HT-29 (cell line): ENCODE measurements at regions not wholly inside any gene's neighbourhood (a gene's known extent, or its start where the extent isn't known, plus 50 kb on each side); places are given as distances from the start of the nearest gene placed in this dataset.

Experiments used
- DNase-seq: peaks from one replicate; pipeline ENCODE4 v3.0.0-alpha.2; 2015; ENCODE audit warnings: low spot score

DNA sequence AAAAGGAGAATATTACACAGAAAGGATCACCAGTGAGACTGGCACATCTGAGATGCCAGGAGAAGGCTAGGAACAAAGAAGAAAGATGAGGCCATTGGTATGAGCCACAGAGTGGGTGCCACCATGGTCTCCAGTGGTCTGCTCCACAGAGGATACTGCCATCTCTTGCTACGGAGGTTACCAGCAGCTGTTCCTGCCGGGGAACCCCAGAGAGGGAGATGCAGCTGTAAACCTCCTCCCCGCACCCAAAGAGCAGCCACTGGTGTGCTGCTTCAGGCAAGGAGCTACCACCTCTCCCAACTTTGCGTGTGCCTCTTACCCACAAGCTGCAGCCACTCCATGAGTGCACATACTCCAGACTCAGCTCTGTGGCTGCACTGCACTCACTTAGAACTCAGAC, 201.5 kb upstream of the RTL1 start:
- DNase-seq, result no peak

DNA sequence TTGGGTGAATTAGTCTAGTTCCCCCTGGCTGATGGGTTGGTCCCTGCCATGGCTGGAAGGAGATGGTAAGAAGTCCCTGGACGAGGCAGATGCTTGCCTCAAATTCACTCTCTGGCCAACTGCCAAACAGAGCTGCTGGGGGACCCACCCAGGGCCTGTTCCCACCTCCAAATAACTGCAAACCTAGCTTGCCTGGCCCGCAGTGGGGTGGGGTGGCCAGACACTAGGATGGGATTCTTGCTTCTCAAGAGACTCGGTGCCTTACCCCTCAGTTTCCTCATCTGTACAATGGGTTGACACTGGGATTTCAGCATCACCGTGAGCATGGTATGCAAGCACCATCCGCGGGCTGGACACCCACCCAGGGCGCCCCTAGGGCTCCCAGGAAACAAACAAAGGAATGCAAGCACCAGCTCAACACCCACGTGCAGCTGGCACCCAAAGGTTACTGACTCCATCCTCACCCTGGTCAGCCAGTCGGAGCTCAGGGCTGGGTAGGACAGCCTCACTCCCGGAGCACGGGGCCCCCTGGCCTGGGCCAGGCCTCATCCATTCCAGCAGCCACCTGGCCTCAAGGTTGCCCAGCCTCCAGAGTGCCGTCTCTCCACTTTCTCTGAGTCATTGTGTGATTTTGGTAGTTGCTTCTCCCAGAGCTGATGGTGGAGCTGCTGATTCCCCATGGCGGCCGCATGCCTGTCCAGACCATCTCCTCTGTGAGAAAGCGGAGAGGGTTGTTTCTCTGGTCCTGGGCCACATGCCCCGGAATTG, 205.2 kb upstream of the RTL1 start:
- DNase-seq, result no peak

DNA sequence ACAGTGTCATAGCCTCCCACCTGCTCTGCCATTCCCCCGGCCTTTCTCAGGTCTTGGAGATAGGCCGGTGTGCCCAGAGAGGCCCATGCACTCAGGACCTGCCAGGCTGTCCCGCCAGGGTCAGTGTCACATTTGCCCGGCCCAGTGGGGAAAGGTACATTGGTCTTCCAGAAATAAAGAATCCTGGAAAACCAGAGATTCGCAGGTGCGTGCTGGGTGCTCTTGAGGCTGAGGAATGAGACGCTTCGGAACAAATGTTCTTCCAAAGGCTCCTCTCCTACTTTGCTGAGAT, 205.8 kb upstream of the RTL1 start:
- DNase-seq, result no peak

DNA sequence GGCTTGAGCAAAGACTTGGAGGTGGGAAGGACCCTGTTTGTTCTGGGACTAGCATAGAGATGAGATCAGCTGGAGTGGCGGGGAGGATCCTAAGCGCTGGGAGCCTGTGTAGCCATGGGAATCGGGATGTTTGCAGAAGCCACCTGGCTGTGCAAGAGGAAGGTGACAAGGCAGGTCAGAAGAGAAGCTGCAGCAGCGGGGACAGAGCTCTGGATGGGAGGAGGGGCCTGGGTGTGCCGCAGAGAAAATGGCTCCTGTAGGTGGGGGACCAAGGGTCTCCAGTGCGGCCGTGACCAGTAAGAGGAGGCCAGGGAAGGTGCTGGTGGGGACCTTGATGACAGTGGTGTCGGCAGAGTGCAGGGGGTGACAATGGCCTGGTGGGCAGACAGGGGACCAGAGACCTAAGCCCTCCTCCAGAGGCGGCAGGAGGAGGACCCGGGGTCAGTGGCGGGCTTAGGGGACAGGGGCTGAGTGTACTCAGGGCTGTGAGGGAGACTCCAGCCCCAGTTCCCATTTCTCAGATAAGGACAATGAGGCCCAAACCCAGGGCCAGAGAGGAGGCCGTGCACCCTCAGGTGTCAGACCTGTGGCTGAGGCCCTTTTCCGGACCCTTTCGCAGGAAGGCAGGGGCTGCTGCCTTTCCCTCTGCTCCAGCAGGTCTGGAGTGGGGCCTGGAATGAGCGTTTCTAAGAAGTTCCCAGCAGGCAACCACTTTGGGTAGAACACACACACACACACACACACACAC, 206.6 kb upstream of the RTL1 start:
- no peak for DNase-seq

DNA sequence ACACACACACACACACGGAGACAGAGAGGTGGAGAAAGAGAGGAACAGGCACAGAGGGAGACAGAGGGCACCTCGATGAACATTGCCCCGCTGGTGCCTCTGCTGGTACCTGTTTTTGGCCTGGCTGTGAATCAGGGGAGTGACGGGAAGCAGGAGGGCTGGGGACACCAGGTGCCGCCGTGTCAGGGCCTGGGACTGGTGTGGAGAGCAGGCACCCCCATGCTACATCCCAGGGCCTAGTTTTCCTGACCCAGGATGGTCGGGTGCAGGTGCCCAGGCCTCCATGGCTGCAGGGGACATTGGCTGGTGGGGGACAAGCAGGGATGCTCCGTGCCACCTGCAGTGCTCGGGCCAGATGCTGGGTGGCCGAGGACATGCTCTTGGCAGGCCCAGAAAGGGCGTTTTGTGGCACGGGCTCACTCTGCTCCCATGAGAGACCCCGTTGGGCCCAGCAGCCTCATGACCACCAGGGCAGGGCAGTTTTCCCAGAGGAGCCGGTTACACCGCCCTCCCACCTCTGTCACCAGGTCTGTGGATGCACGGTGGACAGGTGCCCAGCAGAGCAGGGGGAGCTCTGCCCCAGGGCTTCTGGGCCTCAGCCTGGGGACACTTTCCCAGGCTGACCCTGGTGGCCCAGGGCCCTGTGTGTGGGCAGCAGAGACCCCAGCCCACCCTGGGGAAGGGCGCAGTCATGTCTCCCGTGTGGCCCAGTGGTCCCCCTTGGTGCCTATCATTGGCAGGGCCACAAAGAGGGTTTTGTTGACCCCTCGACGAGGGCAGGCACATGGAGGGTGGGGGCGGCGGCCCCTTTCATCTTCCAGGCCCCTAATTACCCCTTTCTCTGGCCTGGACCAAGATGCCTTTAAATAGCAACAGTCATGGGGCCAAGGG, 207.5 kb upstream of the RTL1 start:
- peak; percentile 0 for DNase-seq

DNA sequence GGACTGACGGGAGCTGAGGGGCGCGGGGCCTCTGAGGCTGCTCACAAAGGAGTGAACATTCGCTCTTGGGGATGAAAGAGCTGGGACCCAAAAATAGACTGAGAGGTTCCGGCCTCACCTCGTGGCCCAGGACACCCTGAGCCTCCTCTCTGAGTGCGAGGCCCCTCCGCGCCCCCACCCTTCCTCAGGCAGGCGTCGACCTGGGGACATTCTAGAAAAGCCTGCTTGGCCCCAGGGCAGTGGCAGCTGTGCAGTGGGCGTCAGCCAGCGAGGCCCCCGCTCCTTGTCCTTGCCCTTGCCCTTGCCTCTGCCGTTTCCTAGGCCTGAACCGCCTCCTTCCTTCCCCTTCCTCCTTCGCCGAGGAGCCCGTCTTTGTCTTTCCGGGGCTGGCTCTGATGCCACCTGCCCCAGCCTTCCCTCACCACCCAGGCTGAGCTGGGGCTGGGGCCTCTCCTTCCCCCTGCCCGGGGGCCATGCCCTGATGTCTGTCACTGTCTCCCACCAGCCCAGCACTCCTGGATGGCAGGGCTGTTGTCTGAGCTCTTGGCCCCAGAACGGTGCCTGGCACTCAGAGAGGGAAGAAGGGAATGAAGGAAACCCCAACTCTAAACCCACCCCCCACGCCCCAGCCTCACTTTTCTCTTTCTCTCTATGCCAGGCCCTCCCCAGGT, 208.2 kb upstream of the RTL1 start:
- no peak for DNase-seq

DNA sequence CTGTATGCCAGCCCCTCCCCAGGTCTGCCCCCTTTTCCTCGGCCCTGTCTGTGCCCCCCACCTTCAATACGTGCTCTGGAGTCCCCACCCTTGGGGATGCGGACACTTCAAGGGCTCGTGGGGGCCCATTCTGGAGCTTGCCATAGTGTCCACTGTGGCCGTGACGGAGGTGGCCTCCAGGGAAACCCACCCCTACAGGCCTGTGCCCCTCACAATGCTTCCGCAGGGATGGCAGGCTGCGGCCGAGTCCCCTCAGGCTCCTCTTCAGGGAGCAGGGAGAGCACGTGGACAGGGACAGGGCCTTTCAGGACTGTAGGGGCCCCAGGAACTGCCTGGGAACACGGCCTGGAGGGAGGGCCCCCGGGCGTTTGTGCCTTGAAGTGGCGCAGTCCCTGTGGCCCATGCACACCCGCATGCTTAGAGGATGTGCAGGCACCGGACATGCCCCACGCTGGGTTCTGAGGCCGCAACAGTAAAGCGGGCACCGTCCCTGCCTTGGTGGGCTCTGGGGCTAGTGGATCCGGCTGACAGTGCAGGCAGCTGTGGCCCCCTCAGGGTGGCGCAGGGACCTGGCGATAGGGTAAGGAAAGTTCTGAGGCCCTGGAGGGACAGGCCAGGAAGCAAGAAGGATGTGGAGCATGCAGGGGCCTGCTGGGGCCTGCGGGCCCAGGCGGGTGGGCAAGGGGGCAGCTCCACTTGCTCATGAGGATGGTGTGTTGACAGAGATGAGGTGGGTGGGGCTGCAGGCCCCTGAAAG, 209.0 kb upstream of the RTL1 start:
- DNase-seq, result no peak

DNA sequence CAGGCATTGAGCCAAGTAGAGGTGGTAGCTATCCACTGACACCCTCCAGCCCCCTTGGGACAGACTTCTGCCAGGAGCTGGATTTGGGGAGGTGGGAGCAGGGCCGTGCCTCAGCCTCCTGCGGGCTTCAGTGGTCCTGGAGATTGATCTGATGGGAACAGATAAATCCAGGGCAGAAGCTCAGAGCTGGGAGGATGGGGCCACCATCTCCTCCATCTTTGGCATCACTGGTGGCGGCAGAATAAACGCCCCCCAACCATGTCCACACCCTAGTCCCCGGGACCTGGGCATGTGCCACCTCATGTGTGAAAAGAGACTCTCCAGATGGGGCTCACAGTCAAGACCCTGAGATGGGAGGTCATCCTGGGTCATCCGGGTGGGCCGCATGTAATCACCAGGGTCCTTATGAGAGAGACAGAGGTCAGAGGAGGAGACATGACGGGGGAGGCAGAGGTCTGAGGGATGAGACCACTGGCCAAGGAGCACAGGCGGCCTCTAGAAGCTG, 209.6 kb upstream of the RTL1 start:
- no peak for DNase-seq

DNA sequence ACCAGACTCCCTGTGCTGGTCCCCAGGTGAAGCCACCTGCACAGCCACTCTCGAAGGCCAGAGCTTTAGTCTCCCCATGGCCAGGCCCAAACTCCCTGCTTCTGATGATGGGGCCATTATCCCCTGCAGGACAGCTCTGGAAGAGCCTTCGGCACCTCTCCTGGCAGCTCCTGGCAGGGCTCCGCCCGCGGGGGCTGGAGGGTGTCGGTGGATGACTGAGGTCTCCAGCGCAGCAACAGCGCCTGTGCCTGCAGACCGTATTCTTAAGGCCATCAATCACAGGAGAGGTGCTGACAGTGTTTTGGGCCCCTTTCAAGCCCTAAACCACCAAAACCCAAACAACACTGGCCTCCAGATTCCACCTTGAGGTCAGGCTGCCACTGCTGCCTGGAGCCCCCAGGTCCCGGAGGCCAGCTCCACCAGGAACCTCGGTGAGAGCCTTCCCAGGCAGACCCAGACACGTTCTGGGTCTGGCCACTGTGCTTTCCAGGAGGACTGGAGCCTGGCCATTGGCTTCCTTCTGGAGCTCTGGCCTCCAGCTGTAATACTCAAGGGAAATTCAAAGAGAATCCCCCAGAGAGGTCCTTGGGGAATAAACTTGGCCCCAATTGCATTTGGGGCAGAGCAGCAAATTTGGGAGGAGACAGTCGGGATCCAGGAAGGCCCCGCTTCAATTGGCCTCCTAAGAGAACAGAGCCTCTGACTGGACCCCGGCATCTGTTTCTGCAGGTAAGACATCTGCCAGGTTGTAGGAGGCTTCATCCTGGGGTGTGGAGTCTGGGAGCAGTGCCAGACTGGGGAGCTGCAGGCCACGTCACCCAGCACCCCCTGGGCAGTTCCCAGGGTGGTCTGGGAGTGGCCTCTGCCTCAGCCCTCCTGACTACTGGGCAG, 210.6 kb upstream of the RTL1 start:
- DNase-seq, result no peak

DNA sequence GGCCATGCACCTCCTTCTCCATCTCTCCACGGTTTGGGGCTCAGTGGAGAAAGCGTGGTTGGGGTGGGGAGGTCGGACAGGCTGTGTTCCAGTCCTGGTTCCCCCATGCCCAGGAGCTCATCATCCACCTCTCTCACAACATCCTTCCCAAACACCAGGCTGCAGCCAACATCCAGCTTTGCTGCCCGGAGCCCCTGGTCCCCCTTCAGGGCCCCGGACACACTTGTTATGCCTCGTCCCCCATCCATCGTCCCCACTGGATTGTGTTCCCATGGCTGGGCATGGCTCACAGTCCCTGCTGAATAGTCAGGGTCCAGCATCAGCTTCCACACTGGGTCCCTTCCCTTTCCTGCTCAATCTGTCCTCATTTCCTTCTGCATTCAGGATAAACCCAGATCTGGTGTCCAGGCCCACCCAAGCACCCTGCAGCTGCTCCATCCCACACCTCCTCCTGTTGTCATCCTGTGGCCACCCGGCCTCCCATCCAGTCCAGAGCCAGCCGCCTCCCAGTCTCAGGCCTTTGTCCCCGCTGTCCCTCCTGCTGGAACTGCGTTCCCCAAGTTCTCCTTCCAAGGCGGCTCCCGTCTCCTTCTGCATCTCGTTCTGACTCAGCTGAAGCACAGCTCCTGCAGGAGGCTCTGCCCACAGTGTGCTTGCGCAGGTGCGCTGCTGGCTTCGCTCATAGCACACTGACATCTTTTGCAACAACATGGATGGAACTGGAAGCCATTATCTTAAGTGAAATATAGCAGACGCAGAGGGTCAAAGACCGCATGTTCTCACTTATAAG, 211.4 kb upstream of the RTL1 start:
- DNase-seq, result no peak

DNA sequence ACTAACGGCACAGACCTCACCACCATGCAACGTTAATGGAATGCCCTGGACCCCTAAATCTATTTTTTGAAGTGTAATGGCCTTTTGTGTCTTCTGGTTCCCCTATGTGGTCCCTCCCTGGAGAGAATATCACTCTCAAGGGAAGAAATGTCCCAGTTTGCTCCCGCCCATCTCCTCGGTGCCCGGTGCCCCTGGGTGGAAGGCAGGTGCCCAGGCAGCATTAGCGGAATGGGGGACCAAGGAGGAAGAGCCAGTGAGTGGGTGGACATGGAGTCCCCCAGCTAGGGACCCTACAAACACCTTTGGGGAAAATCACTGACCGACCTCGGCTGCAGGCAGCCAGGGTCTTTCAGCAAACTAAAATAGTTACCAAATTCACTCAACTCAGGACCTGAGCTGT, 212.1 kb upstream of the RTL1 start:
- no peak for DNase-seq

DNA sequence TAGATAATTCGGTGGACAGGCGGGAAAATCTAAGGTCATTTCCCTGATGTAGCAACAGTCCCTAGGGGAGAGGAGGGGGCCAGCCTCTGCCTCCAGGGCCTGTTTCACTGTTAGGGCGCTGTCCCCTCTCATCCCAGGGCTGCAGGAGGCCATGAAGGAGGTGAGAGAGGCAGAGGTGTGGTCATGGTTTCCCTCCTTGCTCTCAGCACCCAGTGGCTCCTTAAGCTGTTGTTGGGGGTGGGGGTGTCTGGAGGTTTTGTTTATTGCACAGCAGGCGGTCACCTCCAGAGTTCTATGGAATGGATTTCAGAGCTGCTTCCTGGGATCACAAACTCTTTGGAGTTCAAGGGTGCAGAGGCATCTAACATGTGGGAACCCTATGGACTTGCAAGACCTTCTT, 212.5 kb upstream of the RTL1 start:
- no peak for DNase-seq

DNA sequence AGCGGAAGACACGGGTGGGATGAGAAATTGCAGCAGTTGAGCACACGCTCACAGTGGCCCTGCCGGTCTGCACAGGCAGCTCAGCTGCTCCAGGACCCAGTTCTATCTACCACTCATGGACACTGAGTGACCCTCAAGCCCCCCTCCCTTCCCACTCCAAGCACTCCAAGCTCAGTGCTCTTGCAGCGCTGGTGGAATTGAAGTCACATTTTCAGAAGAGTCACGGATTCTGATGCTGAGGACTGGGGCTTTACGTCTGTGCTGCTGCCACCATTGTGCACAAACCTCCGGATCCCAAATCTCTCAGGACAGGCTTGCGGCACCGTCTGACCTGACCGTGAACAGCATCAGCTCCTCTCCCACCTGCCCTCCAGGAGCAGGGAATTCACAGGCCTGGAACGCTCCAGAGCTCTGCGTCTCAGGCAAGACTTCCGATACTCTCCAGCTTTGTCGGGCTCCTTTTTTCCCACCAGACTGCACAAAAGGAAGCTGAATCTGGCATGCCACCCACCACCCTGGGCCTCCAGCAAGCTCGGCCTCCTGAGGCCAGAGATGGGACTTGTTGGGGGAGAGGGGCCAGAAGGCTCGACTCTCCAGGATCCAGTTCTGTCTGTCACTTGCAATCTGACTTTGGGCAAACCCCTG, 213.1 kb upstream of the RTL1 start:
- no peak for DNase-seq

DNA sequence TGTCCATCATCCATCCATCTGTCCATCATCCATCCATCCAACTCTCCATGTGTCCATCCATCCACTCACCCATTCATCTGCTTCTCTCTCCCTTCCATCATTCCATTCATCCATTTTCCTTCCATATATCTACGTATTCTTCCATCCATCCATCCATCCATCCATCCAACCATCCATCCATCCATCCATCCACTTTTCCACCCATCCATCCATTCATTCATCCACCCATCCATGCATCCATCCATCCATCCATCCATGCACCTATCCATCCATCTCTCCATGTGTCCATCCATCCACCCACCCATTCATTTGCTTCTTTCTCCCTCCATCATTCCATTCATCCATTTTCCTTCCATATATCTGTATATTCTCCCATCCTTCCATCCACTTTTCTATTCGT, 214.0 kb upstream of the RTL1 start:
- DNase-seq, result no peak

DNA sequence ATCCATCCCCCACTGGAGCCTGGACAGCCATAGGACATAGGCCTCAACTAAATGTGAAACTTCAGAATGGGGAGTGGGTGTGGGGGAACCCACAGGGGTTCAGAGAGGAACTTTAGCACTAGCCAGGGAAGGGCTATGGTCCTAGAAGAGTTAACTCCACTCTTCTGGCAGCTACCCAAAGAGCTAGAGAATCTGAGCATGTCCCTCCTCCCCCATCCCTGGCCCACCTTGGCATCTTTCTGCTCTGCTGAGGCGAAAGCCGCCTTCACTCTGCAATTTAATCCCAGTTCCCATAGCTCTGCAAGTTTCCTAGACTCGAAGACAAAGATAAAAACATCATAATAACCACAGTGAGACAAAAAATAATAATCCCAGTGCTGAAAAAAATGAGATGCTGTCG, 214.7 kb upstream of the RTL1 start:
- no peak for DNase-seq

DNA sequence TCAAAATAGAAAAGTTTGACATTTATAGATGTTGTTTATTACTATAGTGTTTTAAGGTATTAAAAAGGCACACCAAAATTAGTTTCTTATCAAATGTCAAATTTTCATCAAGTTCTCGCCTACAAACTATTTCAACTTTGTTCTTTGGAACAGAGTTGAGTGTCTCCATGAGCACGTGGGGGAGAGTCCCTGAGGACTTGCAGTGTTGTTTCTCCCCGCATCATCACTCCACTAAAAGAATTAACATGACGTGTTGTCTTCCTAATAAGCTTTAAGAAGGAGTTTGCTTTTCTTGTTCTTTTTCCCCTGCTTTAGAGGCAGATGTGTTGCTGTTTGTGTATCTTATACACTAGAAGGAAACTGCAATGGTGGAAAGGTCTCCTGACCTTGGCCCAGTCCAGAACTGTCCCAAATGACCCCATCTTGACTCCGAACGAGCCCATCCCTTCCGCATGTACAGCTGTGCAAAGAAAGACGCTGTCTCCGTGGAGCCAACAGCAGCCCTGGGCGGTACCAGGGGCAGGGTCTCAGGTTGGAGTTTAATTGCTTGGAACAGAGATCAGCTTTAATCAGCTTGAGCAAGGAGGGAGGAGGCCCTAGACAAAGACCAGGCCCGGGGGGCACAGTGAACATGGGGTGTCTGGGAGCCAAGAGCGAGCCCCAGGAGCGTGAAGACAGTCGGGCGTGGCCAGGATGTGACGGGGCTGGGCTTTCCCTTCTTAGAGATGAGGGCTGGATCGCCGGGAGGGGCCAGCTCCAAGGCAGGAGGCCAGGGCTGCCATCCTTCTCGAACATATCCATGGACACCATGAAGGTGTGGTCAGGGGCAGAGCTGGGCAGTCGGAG, 215.4 kb upstream of the RTL1 start:
- DNase-seq, result no peak

DNA sequence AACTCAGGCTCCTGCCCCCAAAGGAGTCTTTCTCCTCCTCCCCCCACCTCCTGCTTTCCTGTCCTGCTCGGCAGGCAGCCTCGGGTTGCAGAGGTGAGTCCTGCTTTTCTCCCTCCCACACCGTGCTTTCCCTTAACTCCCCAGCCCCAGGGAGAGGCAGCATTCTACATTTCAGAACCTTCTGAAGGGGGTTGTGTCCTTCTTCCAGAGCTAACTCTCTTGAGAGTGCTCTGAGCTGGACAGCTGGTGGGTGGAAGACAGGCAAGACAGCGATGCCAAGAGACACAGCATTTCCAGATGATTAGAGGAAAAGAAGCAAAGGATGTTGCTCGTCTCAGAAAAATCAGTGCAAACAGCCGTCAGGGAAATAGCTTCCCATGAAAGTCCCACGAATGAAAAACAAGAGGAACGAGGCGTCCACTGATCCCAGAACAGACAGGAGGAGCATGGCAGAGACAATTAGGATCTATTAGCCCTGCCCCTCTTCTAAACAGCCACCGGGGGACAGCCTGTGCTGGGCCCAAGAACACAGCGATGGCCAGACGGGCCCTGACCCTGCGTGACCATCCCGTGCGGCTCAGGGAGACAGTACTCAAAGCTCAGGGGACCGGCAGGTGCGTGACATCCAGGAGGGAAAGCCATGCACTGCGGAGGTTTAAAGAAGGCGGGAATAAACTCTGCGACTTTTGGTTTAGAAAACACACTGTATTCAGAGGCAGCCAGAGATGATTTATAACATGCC, 216.5 kb upstream of the RTL1 start:
- DNase-seq, result no peak
